Astrocyte (in vitro differentiated cells and primary cell): ENCODE measurements at regions not wholly inside any gene's neighbourhood (a gene's known extent, or its start where the extent isn't known, plus 50 kb on each side); places are given as distances from the start of the nearest gene placed in this dataset.

Source experiments
- DNase-seq: peaks from one replicate; pipeline ENCODE4 v3.0.0-alpha.2; 2010; ENCODE audit warnings: low read depth
- FAIRE-seq: peaks from 2 replicates; lab custom pipeline; 2011; peaks lifted over from hg19 to GRCh38; lab: Jason Lieb, UNC
- H2AFZ ChIP-seq: 2 replicates; pipeline ENCODE4 v1.6.0; 2012; ENCODE audit warnings: low read depth, low read length, inconsistent platforms
- H3K27ac ChIP-seq: 2 replicates; pipeline ENCODE4 v1.5.1; 2011; ENCODE audit warnings: low read depth, low read length, inconsistent platforms
- H3K27me3 ChIP-seq: 2 replicates; pipeline ENCODE4 v1.6.0; 2011; ENCODE audit warnings: low read length, inconsistent platforms; ENCODE audit not compliant: insufficient read depth
- H3K36me3 ChIP-seq: 2 replicates; pipeline ENCODE4 v1.5.1; 2011; ENCODE audit warnings: low read length, inconsistent platforms; ENCODE audit not compliant: insufficient read depth
- H3K4me1 ChIP-seq: 2 replicates; pipeline ENCODE4 v1.5.1; 2011; ENCODE audit warnings: low read length, inconsistent platforms; ENCODE audit not compliant: insufficient read depth
- H3K4me2 ChIP-seq: 2 replicates; pipeline ENCODE4 v1.6.0; 2012; ENCODE audit warnings: low read length, inconsistent platforms
- H3K4me3 ChIP-seq: 2 replicates; pipeline ENCODE4 v1.5.1; 2011; ENCODE audit warnings: low read depth, mild to moderate bottlenecking, low read length, inconsistent platforms; ENCODE audit not compliant: insufficient read depth
- H3K79me2 ChIP-seq: 2 replicates; pipeline ENCODE4 v1.6.0; 2012; ENCODE audit warnings: mild to moderate bottlenecking, low read length, inconsistent platforms; ENCODE audit not compliant: insufficient read depth
- H3K9ac ChIP-seq: 2 replicates; pipeline ENCODE4 v1.6.0; 2012; ENCODE audit warnings: mild to moderate bottlenecking, low read length, inconsistent platforms
- H3K9me3 ChIP-seq: 2 replicates; pipeline ENCODE4 v1.5.1; 2012; ENCODE audit warnings: low read depth, mild to moderate bottlenecking, low read length, inconsistent platforms; ENCODE audit not compliant: insufficient read depth
- H4K20me1 ChIP-seq: 2 replicates; pipeline ENCODE4 v1.6.0; 2012; ENCODE audit warnings: low read length, inconsistent platforms; ENCODE audit not compliant: insufficient read depth
- H3K27ac Mint-ChIP-seq: one replicate; pipeline ENCODE4 v1.8.0; 2021; ENCODE audit warnings: mild to moderate bottlenecking, mixed read lengths; ENCODE audit not compliant: unreplicated experiment
- H3K27me3 Mint-ChIP-seq: one replicate; pipeline ENCODE4 v1.8.0; 2021; ENCODE audit warnings: low read depth, mixed read lengths; ENCODE audit not compliant: unreplicated experiment
- H3K36me3 Mint-ChIP-seq: one replicate; pipeline ENCODE4 v1.8.0; 2021; ENCODE audit warnings: low read depth, mixed read lengths; ENCODE audit not compliant: unreplicated experiment
- H3K4me1 Mint-ChIP-seq: one replicate; pipeline ENCODE4 v1.8.0; 2021; ENCODE audit warnings: low read depth, mixed read lengths; ENCODE audit not compliant: unreplicated experiment
- H3K4me3 Mint-ChIP-seq: one replicate; pipeline ENCODE4 v1.8.0; 2021; ENCODE audit warnings: mild to moderate bottlenecking, moderate library complexity, mixed read lengths; ENCODE audit not compliant: unreplicated experiment
- H3K9me3 Mint-ChIP-seq: one replicate; pipeline ENCODE4 v1.8.0; 2021; ENCODE audit warnings: mild to moderate bottlenecking, mixed read lengths; ENCODE audit not compliant: unreplicated experiment
- CTCF ChIP-seq: IDR thresholded peaks from 2 replicates; pipeline ENCODE4 v1.5.1; 2011; ENCODE audit warnings: low read depth, mild to moderate bottlenecking, inconsistent platforms, low read length, moderate library complexity; ENCODE audit not compliant: insufficient read depth
- EZH2 ChIP-seq: IDR thresholded peaks from 2 replicates; pipeline ENCODE4 v1.6.1; 2012; ENCODE audit warnings: mild to moderate bottlenecking, low read length, inconsistent platforms; ENCODE audit not compliant: insufficient read depth

- Histone ChIP-seq H3K9ac (no peak overlapping the region), H2AFZ (no peak overlapping the region), H3K4me1 (no peaks in the 10 kb centered on the region), H3K36me3 (no peaks in the 10 kb centered on the region), H3K4me2 (no peak overlapping the region), H3K27me3 (no peaks in the 10 kb centered on the region), H4K20me1 (no peaks in the 10 kb centered on the region), H3K9me3 (no peaks in the 10 kb centered on the region), H3K4me3 (no peak overlapping the region), H3K79me2 (no peaks in the 10 kb centered on the region), H3K27ac (no peak overlapping the region)
- H3K9me3 Mint-ChIP-seq = no peaks in the 10 kb centered on the region
- H3K36me3 Mint-ChIP-seq = no peaks in the 10 kb centered on the region
- FAIRE-seq = no peak
- DNase-seq = no peak
- no peaks in the 10 kb centered on the region for H3K27me3 Mint-ChIP-seq
- no peak overlapping the region for H3K27ac Mint-ChIP-seq
- H3K4me1 Mint-ChIP-seq = peaks cover 4% of the 10 kb centered on the region
- TF ChIP-seq EZH2 = no peak
- TF ChIP-seq CTCF = no peak
- H3K4me3 Mint-ChIP-seq = no peak overlapping the region
Measured at GRCh38 chr2:226552571-226553285, 246.9 kb downstream of the IRS1 start.

GRCh38 chr2:226551522-226552250 is 247.9 kb downstream of the IRS1 start:
- Mint-ChIP-seq H3K36me3 (no peaks in the 10 kb centered on the region), H3K27me3 (no peaks in the 10 kb centered on the region), H3K9me3 (no peaks in the 10 kb centered on the region), H3K4me1 (peaks cover 4% of the 10 kb centered on the region), H3K27ac (no peak overlapping the region), H3K4me3 (no peak overlapping the region)
- Histone ChIP-seq H3K27ac (no peak overlapping the region), H3K4me2 (no peak overlapping the region), H3K36me3 (no peaks in the 10 kb centered on the region), H4K20me1 (no peaks in the 10 kb centered on the region), H3K9me3 (no peaks in the 10 kb centered on the region), H3K9ac (no peak overlapping the region), H3K79me2 (no peaks in the 10 kb centered on the region), H3K27me3 (no peaks in the 10 kb centered on the region), H2AFZ (no peak overlapping the region), H3K4me3 (no peak overlapping the region), H3K4me1 (no peaks in the 10 kb centered on the region)
- TF ChIP-seq EZH2 = no peak
- no peak for TF ChIP-seq CTCF
- no peak for DNase-seq
- no peak for FAIRE-seq

- Histone ChIP-seq H2AFZ (no peak overlapping the region), H3K4me3 (no peak overlapping the region), H3K4me1 (no peaks in the 10 kb centered on the region), H3K79me2 (no peaks in the 10 kb centered on the region), H3K4me2 (no peak overlapping the region), H3K36me3 (no peaks in the 10 kb centered on the region), H3K27ac (no peak overlapping the region), H3K27me3 (no peaks in the 10 kb centered on the region), H3K9ac (no peak overlapping the region), H4K20me1 (no peaks in the 10 kb centered on the region), H3K9me3 (no peaks in the 10 kb centered on the region)
- Mint-ChIP-seq H3K4me1 (peaks cover 4% of the 10 kb centered on the region), H3K4me3 (no peak overlapping the region), H3K9me3 (no peaks in the 10 kb centered on the region), H3K36me3 (no peaks in the 10 kb centered on the region), H3K27me3 (no peaks in the 10 kb centered on the region), H3K27ac (no peak overlapping the region)
- FAIRE-seq = no peak
- DNase-seq = no peak
- TF ChIP-seq EZH2 (no peak), CTCF (no peak)
Measured at GRCh38 chr2:226550801-226551200, 248.8 kb downstream of the IRS1 start.
